A204.1 (cell line): ENCODE measurements at regions not wholly inside any gene's neighbourhood (a gene's known extent, or its start where the extent isn't known, plus 50 kb on each side); places are given as distances from the start of the nearest gene placed in this dataset.

ENCODE experiments used
- FAIRE-seq: peaks from 2 replicates; lab custom pipeline; 2012; peaks lifted over from hg19 to GRCh38; lab: Jason Lieb, UNC

DNA sequence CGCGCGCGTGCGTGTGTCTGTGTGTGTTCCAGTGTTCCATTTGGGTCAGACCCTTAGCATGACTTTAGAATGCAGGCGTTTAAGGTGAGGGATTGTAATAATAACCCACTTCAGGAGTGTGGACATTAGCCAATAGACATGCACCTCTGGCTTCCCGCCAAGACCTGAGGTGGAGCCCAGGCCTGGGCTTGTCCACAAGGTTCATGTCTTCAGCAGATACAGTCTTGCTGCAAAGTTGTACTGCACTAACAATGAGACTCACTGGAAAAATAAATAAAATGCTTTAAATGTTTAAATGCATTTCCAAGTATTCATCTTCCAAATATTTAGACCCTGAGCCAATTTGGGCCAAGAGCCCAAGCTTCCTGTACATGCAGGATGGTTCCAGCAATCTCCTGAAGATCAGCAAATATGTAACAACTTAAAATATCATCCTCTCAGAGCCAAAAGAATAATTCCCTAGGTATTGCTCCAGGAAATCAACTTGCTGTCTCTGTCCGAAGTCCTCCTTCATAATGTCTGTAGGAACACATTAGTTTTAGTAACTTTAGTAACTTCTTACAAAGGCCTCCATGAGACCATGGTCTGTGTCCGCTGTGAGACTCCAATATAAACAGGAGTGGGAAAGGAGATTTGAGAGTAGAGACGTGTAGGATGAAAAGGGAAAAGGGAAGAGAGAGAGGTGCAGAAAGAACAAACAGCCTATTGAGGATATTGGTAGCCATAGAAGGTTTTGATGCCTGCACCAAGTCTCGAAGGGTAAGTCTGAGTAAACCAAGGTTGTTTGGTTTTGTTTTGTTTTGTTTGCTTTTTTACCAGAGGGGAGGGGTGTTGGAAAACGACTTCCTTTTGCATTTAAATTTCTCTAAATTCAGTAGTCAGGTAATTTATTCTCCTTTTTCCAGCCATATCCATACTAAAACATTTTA is 98.5 kb upstream of the KLF3 start:
- no peak for FAIRE-seq

DNA sequence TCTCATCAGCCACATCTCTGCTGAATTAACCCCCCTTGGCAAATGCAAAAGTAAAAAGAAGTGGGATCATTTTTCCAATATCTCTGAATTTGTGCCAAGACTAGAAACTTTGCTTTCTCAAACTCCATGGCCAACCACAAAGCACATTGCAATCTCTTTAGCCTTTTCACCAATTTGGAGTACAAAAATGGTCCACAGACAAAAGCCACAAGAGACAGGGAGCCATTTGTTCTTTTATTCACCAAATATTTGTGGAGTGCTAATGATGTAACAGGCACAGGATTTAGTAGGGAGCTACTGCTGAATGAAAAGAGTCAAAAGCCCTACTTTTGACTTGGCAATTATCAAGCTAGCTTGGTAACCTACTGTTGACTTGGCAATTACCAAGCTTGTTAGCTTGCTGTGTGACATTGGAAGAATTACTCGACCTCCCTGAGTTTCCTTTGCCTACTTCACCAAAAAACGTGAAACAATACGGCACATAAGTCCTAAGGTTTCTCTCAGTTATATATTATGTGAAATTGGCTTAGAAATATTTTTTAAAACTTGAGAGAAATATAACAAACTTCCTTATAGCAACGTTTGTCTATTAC is 97.1 kb upstream of the KLF3 start:
- FAIRE-seq = no peak

DNA sequence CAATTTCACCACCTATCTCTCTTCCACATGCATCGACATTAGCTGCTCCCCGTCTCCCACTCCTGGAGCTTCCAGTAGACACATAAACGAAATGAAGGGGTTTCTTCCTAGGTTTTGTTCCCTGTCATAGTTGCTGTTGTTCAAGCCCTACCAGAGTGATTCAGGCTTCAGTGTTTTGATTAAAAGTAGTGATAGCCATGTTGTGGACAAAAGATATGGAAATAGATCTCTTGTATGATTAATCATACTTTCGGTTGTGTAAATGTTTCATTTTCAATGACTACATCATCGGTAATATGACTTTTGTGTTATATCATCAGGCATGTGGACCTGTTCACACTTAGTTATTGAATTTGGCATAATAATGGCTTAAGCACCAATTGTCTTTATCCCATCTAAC is 96.5 kb upstream of the KLF3 start:
- no peak for FAIRE-seq

GRCh38 chr4:38568768-38569167 is 95.2 kb upstream of the KLF3 start:
- FAIRE-seq = no peak

- no peak for FAIRE-seq
Measured at GRCh38 chr4:38570647-38571276, 93.2 kb upstream of the KLF3 start.

DNA sequence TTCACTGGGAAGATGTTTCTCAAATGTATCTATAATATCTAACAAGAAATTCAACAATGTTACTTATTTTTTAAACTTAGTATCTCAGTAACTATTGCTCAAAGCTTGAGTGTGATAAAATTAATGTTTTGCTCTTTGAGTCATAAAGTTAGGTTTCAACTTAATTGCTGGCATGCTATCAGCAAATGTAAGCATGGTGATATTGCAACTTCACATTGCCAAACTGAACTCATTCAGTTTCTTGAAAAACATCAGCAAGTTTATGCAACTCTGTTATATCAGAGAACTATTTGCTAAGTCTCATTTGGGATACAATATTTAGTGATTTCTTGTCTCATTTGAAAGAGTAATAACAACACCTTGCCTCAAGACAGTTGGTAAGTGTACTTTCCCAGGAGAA is 91.2 kb upstream of the KLF3 start:
- FAIRE-seq = no peak

- no peak for FAIRE-seq
Measured at GRCh38 chr4:38574559-38575333, 89.3 kb upstream of the KLF3 start.

GRCh38 chr4:38576767-38577166 is 87.2 kb upstream of the KLF3 start:
- FAIRE-seq = no peak

- no peak for FAIRE-seq
Measured at GRCh38 chr4:38577462-38577861, 86.5 kb upstream of the KLF3 start.

- FAIRE-seq = no peak
Measured at GRCh38 chr4:38581426-38582106, 82.4 kb upstream of the KLF3 start.

DNA sequence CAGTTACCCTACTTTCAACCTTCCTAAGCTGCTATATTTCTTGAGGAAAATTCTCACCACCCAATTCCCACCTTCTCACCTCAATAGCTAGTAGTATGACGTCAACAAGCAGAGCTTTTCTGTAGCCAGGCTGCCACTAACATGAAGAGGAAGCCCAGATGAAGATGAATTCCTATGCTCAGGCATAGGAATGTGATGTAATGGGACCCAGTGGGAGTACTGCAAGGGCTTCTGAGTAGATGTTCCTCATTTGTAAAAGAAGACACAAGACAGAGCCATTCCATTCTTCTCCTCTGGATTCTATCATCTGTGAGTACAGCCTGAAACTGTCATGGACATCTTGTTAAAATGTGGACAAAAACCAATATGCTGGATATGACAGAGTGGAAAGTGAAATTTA is 81.6 kb upstream of the KLF3 start:
- no peak for FAIRE-seq

- no peak for FAIRE-seq
Measured at GRCh38 chr4:38582889-38583470, 81.0 kb upstream of the KLF3 start.

- FAIRE-seq = no peak
Measured at GRCh38 chr4:38585871-38586270, 78.1 kb upstream of the KLF3 start.

DNA sequence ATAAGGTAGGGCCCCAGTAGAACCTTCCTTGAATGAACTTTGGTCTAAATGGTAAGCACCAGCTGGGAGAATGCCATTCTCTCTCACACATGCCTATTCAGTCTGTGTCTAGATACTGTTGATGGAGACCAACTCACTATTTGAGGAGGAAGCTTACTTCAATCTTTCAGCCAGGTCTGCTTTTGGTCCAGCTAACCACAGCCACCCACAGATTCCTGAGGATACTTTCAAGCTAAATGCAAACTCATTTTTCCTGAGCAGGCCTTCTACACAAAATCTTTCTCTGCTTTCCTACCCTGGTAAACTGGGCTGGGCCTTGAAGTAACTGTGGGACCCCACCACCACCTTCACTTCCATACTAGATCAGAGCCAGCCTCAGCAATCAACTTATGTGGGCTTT is 76.9 kb upstream of the KLF3 start:
- FAIRE-seq = no peak

DNA sequence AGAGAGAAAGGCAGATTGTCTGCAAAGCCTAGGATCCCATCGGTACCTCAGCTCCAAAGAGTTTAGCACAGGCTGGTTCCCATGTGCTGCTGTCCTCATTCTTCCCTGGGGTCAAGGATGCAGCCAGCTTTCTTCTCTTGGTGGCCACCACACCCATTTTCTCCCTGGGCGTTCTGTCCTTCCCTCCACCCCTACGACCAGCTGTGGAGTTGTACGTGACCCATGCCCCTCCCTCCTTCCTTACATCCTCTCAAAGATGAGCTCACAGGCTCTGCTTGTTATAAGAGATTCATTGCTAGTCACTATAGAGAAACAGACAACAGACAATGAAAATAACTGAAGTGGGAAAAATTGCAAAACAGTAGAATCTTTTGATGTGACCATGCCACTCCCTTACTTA is 74.0 kb upstream of the KLF3 start:
- no peak for FAIRE-seq

- FAIRE-seq = no peak
Measured at GRCh38 chr4:38591617-38592337, 72.2 kb upstream of the KLF3 start.

GRCh38 chr4:38598489-38598888 is 65.5 kb upstream of the KLF3 start:
- no peak for FAIRE-seq

DNA sequence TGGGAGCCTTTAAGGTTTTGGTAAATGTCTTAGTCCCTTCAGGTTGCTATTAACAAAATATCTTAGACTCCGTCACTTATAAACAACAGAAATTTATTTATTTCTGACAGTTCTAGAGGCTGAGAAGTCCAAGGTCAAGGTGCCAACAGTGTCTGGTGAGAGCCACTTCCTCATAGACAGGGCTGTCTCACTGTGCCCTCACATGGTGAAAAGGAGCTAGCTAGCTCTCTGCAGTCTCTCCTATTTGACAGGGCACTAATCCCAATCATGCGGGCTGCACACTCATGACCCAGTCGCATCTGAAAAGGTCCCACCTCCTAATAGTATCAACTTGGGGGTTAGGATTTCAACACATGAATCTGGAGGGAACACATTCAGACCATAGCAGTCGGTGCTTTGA is 63.4 kb upstream of the KLF3 start:
- no peak for FAIRE-seq

- no peak for FAIRE-seq
Measured at GRCh38 chr4:38601244-38601915, 62.6 kb upstream of the KLF3 start.

DNA sequence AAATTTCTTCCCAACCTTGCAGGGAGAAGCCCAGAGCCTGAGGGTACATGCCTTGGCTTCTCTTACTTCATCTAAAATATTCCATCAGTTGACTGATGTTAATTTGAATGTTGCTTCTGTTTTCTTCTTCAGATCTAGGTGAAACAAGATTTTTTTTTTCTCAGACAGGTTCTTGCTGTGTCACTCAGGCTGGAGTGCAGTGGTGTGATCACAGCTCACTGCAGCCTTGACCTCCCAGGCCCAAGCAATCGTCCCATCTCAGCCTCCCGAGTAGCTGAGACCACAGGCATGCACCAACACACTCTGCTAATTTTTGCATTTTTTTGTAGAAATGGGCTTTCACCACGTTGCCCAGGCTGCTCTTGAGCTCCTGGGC is 62.1 kb upstream of the KLF3 start:
- FAIRE-seq = no peak

DNA sequence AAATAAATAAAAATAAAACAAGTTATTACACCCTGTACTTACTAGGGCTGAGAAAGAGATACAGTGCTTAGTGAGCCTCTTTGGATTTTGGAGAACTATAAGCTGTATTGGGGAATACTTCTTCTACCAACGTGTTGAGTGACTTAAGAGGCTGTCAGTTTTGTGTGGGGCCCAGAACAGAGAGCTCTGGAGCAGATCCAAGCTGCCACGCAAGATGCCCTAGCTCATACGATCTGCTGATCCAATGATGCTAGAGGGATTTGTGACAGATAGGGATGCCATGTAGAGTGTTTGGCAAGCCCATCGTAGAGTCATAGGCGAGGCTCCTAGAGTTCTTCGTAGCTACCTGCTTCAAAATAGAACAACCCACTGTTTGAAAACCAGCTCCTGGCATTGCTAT is 60.3 kb upstream of the KLF3 start:
- FAIRE-seq = no peak
